HS-5 (cell line): ENCODE measurements at regions not wholly inside any gene's neighbourhood (a gene's known extent, or its start where the extent isn't known, plus 50 kb on each side); places are given as distances from the start of the nearest gene placed in this dataset.
"Not testable (repeated sequence)": the region's sequence is repeated elsewhere in the genome, so short reads cannot be mapped to it uniquely, and the experiment has no call there.

Source experiments
- DNase-seq: peaks from one replicate; pipeline ENCODE4 v3.0.0-alpha.2; 2012; ENCODE audit warnings: low read depth

- DNase-seq: no peak
Measured at GRCh38 chr7:69336976-69337375, 261.3 kb upstream of the AUTS2 start.

- DNase-seq: no peak
Measured at GRCh38 chr7:69338144-69338543, 260.1 kb upstream of the AUTS2 start.

GRCh38 chr7:69341288-69341687, 257.0 kb upstream of the AUTS2 start:
- DNase-seq: no peak

GRCh38 chr7:69342154-69342884, 256.0 kb upstream of the AUTS2 start:
- DNase-seq: no peak

GRCh38 chr7:69349291-69349690, 249.0 kb upstream of the AUTS2 start:
- DNase-seq: no peak

- no peak for DNase-seq
Measured at GRCh38 chr7:69358163-69358821, 240.0 kb upstream of the AUTS2 start.

GRCh38 chr7:69359003-69359700, 239.1 kb upstream of the AUTS2 start:
- no peak for DNase-seq

GRCh38 chr7:69360913-69361312, 237.4 kb upstream of the AUTS2 start:
- no peak for DNase-seq

- no peak for DNase-seq
Measured at GRCh38 chr7:69363136-69363535, 235.1 kb upstream of the AUTS2 start.

GRCh38 chr7:69364813-69365643, 233.2 kb upstream of the AUTS2 start:
- DNase-seq: no peak

- DNase-seq: no peak
Measured at GRCh38 chr7:69365651-69366192, 232.6 kb upstream of the AUTS2 start.

- DNase-seq: no peak
Measured at GRCh38 chr7:69367780-69368179, 230.5 kb upstream of the AUTS2 start.

- DNase-seq: no peak
Measured at GRCh38 chr7:69373171-69374043, 224.9 kb upstream of the AUTS2 start.

- no peak for DNase-seq
Measured at GRCh38 chr7:69374044-69374425, 224.2 kb upstream of the AUTS2 start.

GRCh38 chr7:69377191-69377590, 221.1 kb upstream of the AUTS2 start:
- no peak for DNase-seq

- no peak for DNase-seq
Measured at GRCh38 chr7:69388452-69389137, 209.7 kb upstream of the AUTS2 start.

- DNase-seq: no peak
Measured at GRCh38 chr7:69389216-69389615, 209.1 kb upstream of the AUTS2 start.

- DNase-seq: not testable (repeated sequence)
Measured at GRCh38 chr7:69393912-69394311, 204.4 kb upstream of the AUTS2 start.

GRCh38 chr7:69395061-69395714, 203.1 kb upstream of the AUTS2 start:
- no peak for DNase-seq

GRCh38 chr7:69398986-69399385, 199.3 kb upstream of the AUTS2 start:
- no peak for DNase-seq
